OCI-LY1 (cell line): ENCODE measurements at regions not wholly inside any gene's neighbourhood (a gene's known extent, or its start where the extent isn't known, plus 50 kb on each side); places are given as distances from the start of the nearest gene placed in this dataset.

Source experiments
- EZH2 ChIP-seq: fragments of 200-600 bp; sonication (generic), shearing (Covaris generic); IDR thresholded peaks from 2 replicates; pipeline ENCODE4 v1.8.0; 2017; ENCODE audit warnings: borderline replicate concordance, mixed run types, mild to moderate bottlenecking, antibody characterized with exemption, low read length, moderate library complexity, mixed read lengths
- TF ChIP-seq, protein P1 (sequence below): fragments of 200-600 bp; sonication (generic), shearing (Covaris generic); IDR thresholded peaks from 2 replicates; pipeline ENCODE4 v1.5.1; 2017; ENCODE audit warnings: mild to moderate bottlenecking, antibody characterized with exemption, low read length, moderate library complexity, mixed read lengths

DNA sequence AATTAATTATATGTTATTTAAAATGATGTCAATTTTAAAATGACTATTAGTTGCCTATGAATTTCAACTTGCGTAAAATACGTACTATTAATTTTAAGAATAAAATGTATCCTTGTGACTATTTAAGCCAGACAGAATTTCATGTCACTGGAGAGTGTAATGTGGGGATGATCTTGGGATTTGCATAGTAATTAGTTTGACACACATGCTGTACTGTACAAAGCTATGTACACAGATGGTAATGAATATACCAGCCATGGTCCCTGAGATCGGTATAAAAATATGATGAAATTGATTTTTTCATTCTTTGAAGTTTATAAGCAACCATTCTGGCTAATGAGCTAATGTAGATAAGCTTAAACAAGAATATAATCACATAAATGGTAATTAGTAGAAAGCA, 134.4 kb upstream of the ROBO1 start:
- TF ChIP-seq, protein P1, sequence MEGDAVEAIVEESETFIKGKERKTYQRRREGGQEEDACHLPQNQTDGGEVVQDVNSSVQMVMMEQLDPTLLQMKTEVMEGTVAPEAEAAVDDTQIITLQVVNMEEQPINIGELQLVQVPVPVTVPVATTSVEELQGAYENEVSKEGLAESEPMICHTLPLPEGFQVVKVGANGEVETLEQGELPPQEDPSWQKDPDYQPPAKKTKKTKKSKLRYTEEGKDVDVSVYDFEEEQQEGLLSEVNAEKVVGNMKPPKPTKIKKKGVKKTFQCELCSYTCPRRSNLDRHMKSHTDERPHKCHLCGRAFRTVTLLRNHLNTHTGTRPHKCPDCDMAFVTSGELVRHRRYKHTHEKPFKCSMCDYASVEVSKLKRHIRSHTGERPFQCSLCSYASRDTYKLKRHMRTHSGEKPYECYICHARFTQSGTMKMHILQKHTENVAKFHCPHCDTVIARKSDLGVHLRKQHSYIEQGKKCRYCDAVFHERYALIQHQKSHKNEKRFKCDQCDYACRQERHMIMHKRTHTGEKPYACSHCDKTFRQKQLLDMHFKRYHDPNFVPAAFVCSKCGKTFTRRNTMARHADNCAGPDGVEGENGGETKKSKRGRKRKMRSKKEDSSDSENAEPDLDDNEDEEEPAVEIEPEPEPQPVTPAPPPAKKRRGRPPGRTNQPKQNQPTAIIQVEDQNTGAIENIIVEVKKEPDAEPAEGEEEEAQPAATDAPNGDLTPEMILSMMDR: no peak
- TF ChIP-seq EZH2: no peak
